Midbrain (tissue), 1 donor: ENCODE measurements at regions not wholly inside any gene's neighbourhood (a gene's known extent, or its start where the extent isn't known, plus 50 kb on each side); places are given as distances from the start of the nearest gene placed in this dataset.
"Not testable (repeated sequence)": the region's sequence is repeated elsewhere in the genome, so short reads cannot be mapped to it uniquely, and the experiment has no call there.

Source experiments
- DNase-seq: peaks from one replicate; lab custom pipeline; 2025; lab: John Stamatoyannopoulos, UW

- DNase-seq = no peak
These were observed 174.8 kb upstream of the RORA start for GRCh38 chr15:61403884-61404283.

- no peak for DNase-seq
These were observed 173.0 kb upstream of the RORA start for GRCh38 chr15:61401903-61402698.

GRCh38 chr15:61398310-61398709 lies 169.2 kb upstream of the RORA start:
- DNase-seq = no peak

GRCh38 chr15:61396235-61396919 lies 167.3 kb upstream of the RORA start:
- DNase-seq = peak; percentile 11

GRCh38 chr15:61393949-61394348 lies 164.8 kb upstream of the RORA start:
- DNase-seq = peak; percentile 56

GRCh38 chr15:61393524-61393923 lies 164.4 kb upstream of the RORA start:
- peak; percentile 34 for DNase-seq

- DNase-seq = no peak
These were observed 161.0 kb upstream of the RORA start for GRCh38 chr15:61390138-61390537.

- DNase-seq = no peak
These were observed 160.4 kb upstream of the RORA start for GRCh38 chr15:61389334-61390028.

GRCh38 chr15:61387675-61388074 lies 158.6 kb upstream of the RORA start:
- no peak for DNase-seq

GRCh38 chr15:61383421-61383820 lies 154.3 kb upstream of the RORA start:
- no peak for DNase-seq

- DNase-seq = no peak
These were observed 153.8 kb upstream of the RORA start for GRCh38 chr15:61382927-61383326.

- DNase-seq = no peak
These were observed 152.4 kb upstream of the RORA start for GRCh38 chr15:61381501-61381900.

- DNase-seq = no peak
These were observed 151.2 kb upstream of the RORA start for GRCh38 chr15:61380270-61380669.

- no peak for DNase-seq
These were observed 149.9 kb upstream of the RORA start for GRCh38 chr15:61379005-61379404.

- no peak for DNase-seq
These were observed 147.9 kb upstream of the RORA start for GRCh38 chr15:61376961-61377360.

- no peak for DNase-seq
These were observed 147.4 kb upstream of the RORA start for GRCh38 chr15:61376516-61376915.

- no peak for DNase-seq
These were observed 145.7 kb upstream of the RORA start for GRCh38 chr15:61374848-61375247.

- DNase-seq = no peak
These were observed 138.9 kb upstream of the RORA start for GRCh38 chr15:61367953-61368352.

- DNase-seq = no peak
These were observed 135.8 kb upstream of the RORA start for GRCh38 chr15:61364871-61365270.

- DNase-seq = not testable (repeated sequence)
These were observed 133.8 kb upstream of the RORA start for GRCh38 chr15:61362912-61363311.

GRCh38 chr15:61344293-61344692 lies 115.2 kb upstream of the RORA start:
- DNase-seq = no peak

GRCh38 chr15:61342390-61342789 lies 113.3 kb upstream of the RORA start:
- no peak for DNase-seq

- DNase-seq = no peak
These were observed 110.4 kb upstream of the RORA start for GRCh38 chr15:61339516-61339915.
